H9 (cell line): ENCODE measurements at regions not wholly inside any gene's neighbourhood (a gene's known extent, or its start where the extent isn't known, plus 50 kb on each side); places are given as distances from the start of the nearest gene placed in this dataset.

Experiments used
- DNase-seq: peaks from one replicate; pipeline ENCODE4 v3.0.0-alpha.2; 2017
- H2AFZ ChIP-seq: one replicate; pipeline ENCODE4 v1.6.1; 2013; ENCODE audit warnings: mild to moderate bottlenecking, low read length, control low read depth, moderate library complexity
- H2AK5ac ChIP-seq: 2 replicates; pipeline ENCODE4 v1.6.1; 2013; ENCODE audit warnings: low read length, control low read depth, mixed read lengths; ENCODE audit not compliant: insufficient read length
- H2BK120ac ChIP-seq: one replicate; pipeline ENCODE4 v1.6.1; 2013; ENCODE audit warnings: low read depth, mild to moderate bottlenecking, low read length, control low read depth, inconsistent platforms; ENCODE audit not compliant: poor library complexity, severe bottlenecking
- H2BK12ac ChIP-seq: 2 replicates; pipeline ENCODE4 v1.6.1; 2013; ENCODE audit warnings: low read length, control low read depth, mixed read lengths, low read depth; ENCODE audit not compliant: insufficient read length
- H2BK15ac ChIP-seq: 2 replicates; pipeline ENCODE4 v1.6.1; 2013; ENCODE audit warnings: low read depth, low read length, control low read depth
- H2BK20ac ChIP-seq: one replicate; pipeline ENCODE4 v1.6.1; 2013; ENCODE audit warnings: low read depth, mild to moderate bottlenecking, low read length, control low read depth, inconsistent platforms; ENCODE audit not compliant: poor library complexity, severe bottlenecking
- H2BK5ac ChIP-seq: 2 replicates; pipeline ENCODE4 v1.6.1; 2013; ENCODE audit warnings: low read length, control low read depth, mixed read lengths; ENCODE audit not compliant: insufficient read length
- H3K14ac ChIP-seq: 2 replicates; pipeline ENCODE4 v1.6.1; 2013; ENCODE audit warnings: low read length, control low read depth; ENCODE audit not compliant: insufficient read depth
- H3K18ac ChIP-seq: 2 replicates; pipeline ENCODE4 v1.6.1; 2013; ENCODE audit warnings: low read depth, mild to moderate bottlenecking, mixed read lengths, low read length, control low read depth; ENCODE audit not compliant: insufficient read length
- H3K23ac ChIP-seq: 2 replicates; pipeline ENCODE4 v1.6.1; 2013; ENCODE audit warnings: low read length, control low read depth, mixed read lengths, low read depth; ENCODE audit not compliant: insufficient read length
- H3K23me2 ChIP-seq: 2 replicates; pipeline ENCODE4 v1.6.1; 2013; ENCODE audit warnings: low read depth, mild to moderate bottlenecking, mixed read lengths, low read length, control low read depth; ENCODE audit not compliant: insufficient read length, poor library complexity, severe bottlenecking
- H3K27ac ChIP-seq: 2 replicates; pipeline ENCODE4 v1.5.1; 2013; ENCODE audit warnings: low read length, control low read depth, mixed read lengths, low read depth; ENCODE audit not compliant: insufficient read length
- H3K27me3 ChIP-seq: 2 replicates; pipeline ENCODE4 v1.6.1; 2013; ENCODE audit warnings: low read length, control low read depth, inconsistent platforms; ENCODE audit not compliant: insufficient read depth
- H3K4ac ChIP-seq: 2 replicates; pipeline ENCODE4 v1.6.1; 2013; ENCODE audit warnings: low read depth, mild to moderate bottlenecking, control low read depth, inconsistent platforms, low read length, moderate library complexity
- H3K4me1 ChIP-seq: 2 replicates; pipeline ENCODE4 v1.6.1; 2013; ENCODE audit warnings: low read length, control low read depth, inconsistent platforms; ENCODE audit not compliant: insufficient read depth
- H3K4me2 ChIP-seq: 2 replicates; pipeline ENCODE4 v1.6.1; 2013; ENCODE audit warnings: low read length, control low read depth, mixed read lengths; ENCODE audit not compliant: insufficient read length, insufficient read depth
- H3K56ac ChIP-seq: 2 replicates; pipeline ENCODE4 v1.6.1; 2013; ENCODE audit warnings: low read depth, mild to moderate bottlenecking, mixed read lengths, low read length, control low read depth; ENCODE audit not compliant: insufficient read length
- H3K79me1 ChIP-seq: 2 replicates; pipeline ENCODE4 v1.6.1; 2013; ENCODE audit warnings: low read depth, mild to moderate bottlenecking, moderate library complexity, low read length, control low read depth, inconsistent platforms; ENCODE audit not compliant: insufficient read depth, poor library complexity, severe bottlenecking
- H3K79me2 ChIP-seq: 2 replicates; pipeline ENCODE4 v1.6.1; 2013; ENCODE audit warnings: low read length, control low read depth, inconsistent platforms; ENCODE audit not compliant: insufficient read depth
- H3K9ac ChIP-seq: 2 replicates; pipeline ENCODE4 v1.6.1; 2013; ENCODE audit warnings: low read length, control low read depth, mixed read lengths; ENCODE audit not compliant: insufficient read length; ENCODE audit errors: extremely low read depth
- H3K9me3 ChIP-seq: one replicate; pipeline ENCODE4 v1.6.1; 2013; ENCODE audit warnings: low read depth, low read length, inconsistent platforms; ENCODE audit not compliant: control insufficient read depth
- H3T11ph ChIP-seq: one replicate; pipeline ENCODE4 v1.6.1; 2013; ENCODE audit warnings: mild to moderate bottlenecking, low read length, control low read depth, inconsistent platforms
- H4K20me1 ChIP-seq: one replicate; pipeline ENCODE4 v1.6.1; 2013; ENCODE audit not compliant: control insufficient read depth, insufficient read length, insufficient read depth
- H4K5ac ChIP-seq: 2 replicates; pipeline ENCODE4 v1.6.1; 2013; ENCODE audit warnings: low read depth, mild to moderate bottlenecking, mixed read lengths, low read length, control low read depth; ENCODE audit not compliant: insufficient read length
- H4K8ac ChIP-seq: replicated peaks from 2 replicates; pipeline ENCODE4 v1.6.1; 2013; ENCODE audit warnings: low read length, control low read depth, mixed read lengths, low read depth; ENCODE audit not compliant: insufficient read length
- H4K91ac ChIP-seq: 2 replicates; pipeline ENCODE4 v1.6.1; 2013; ENCODE audit warnings: low read depth, mild to moderate bottlenecking, moderate library complexity, mixed read lengths, low read length, control low read depth; ENCODE audit not compliant: insufficient read length
- H3K27ac Mint-ChIP-seq, 3 experiments: 2 replicates in 2 of 3; 3 replicates in 1 of 3; pipeline ENCODE4 v1.8.0; 2020 to 2021; ENCODE audit warnings: mixed read lengths in 3 of 3, mild to moderate bottlenecking in 1 of 3, moderate library complexity in 1 of 3
- H3K27me3 Mint-ChIP-seq: 2 replicates; pipeline ENCODE4 v1.8.0; 2021; ENCODE audit warnings: low read depth, mild to moderate bottlenecking, moderate library complexity, mixed read lengths
- H3K36me3 Mint-ChIP-seq, 3 experiments: 2 replicates in 2 of 3; 3 replicates in 1 of 3; pipeline ENCODE4 v1.8.0; 2020 to 2021; ENCODE audit warnings: low read depth in 3 of 3, mixed read lengths in 3 of 3; ENCODE audit not compliant: insufficient read depth in 1 of 3
- H3K4me1 Mint-ChIP-seq, 2 experiments: 2 replicates each; pipeline ENCODE4 v1.8.0; 2020; ENCODE audit warnings: mixed read lengths in 2 of 2
- H3K4me3 Mint-ChIP-seq, 2 experiments: 2 replicates in 1 of 2; 3 replicates in 1 of 2; pipeline ENCODE4 v1.8.0; 2020 to 2021; ENCODE audit warnings: mild to moderate bottlenecking in 2 of 2, mixed read lengths in 2 of 2, moderate library complexity in 1 of 2
- H3K9me3 Mint-ChIP-seq, 2 experiments: 2 replicates in 1 of 2; 3 replicates in 1 of 2; pipeline ENCODE4 v1.8.0; 2020; ENCODE audit warnings: mild to moderate bottlenecking in 2 of 2, mixed read lengths in 2 of 2, moderate library complexity in 1 of 2
- WGBS: extraction: QIAGEN DNeasy Blood & Tissue Kit; methylation state at CpG from one replicate; pipeline ENCODE4 v1.1.7; 2013; ENCODE audit warnings: missing lambda C conversion rate, low lambda C conversion rate, mixed read lengths; ENCODE audit not compliant: insufficient read length; ENCODE audit errors: extremely low coverage; 5-methylcytosine and 5-hydroxymethylcytosine counted together
- TF ChIP-seq, protein P1 (sequence below): fragments of 200-600 bp; sonication (generic); conservative IDR thresholded peaks from 3 replicates; pipeline ENCODE4 v1.8.0; 2021; ENCODE audit warnings: antibody characterized with exemption, mild to moderate bottlenecking

GRCh38 chr2:238682536-238682935, 165.3 kb upstream of the TWIST2 start:
- DNase-seq: no peak
- Mint-ChIP-seq H3K27me3 (peaks cover 16% of the 10 kb centered on the region), H3K36me3 (peaks cover 0 to 2% (median 0%) of the 10 kb centered on the region in 3 experiments; a peak in 1 of 7 replicates), H3K27ac (no peak overlapping the region), H3K4me3 (no peak overlapping the region), H3K4me1 (no peaks in the 10 kb centered on the region; a peak in 1 of 4 replicates), H3K9me3 (peaks cover 4 to 7% of the 10 kb centered on the region in 2 experiments; a peak in 4 of 5 replicates)
- Histone ChIP-seq H3K4ac (no peak overlapping the region), H2BK20ac (no peak overlapping the region), H2AK5ac (no peak overlapping the region), H3K56ac (no peak overlapping the region), H3K79me1 (no peaks in the 10 kb centered on the region), H3K9ac (no peak overlapping the region), H2BK15ac (no peak overlapping the region), H3K27me3 (no peaks in the 10 kb centered on the region), H4K20me1 (no peaks in the 10 kb centered on the region), H4K5ac (no peak overlapping the region), H2AFZ (no peak overlapping the region), H2BK120ac (no peak overlapping the region), H3K23ac (no peak overlapping the region), H3K14ac (no peak overlapping the region), H2BK12ac (no peak overlapping the region), H3K9me3 (no peaks in the 10 kb centered on the region), H3T11ph (no peak overlapping the region), H4K8ac (no peak overlapping the region), H3K27ac (no peak overlapping the region), H3K4me1 (no peaks in the 10 kb centered on the region), H3K79me2 (no peaks in the 10 kb centered on the region), H3K4me2 (no peak overlapping the region), H3K23me2 (no peaks in the 10 kb centered on the region), H3K18ac (no peak overlapping the region), H2BK5ac (no peak overlapping the region), H4K91ac (no peak overlapping the region)
- TF ChIP-seq, protein P1, sequence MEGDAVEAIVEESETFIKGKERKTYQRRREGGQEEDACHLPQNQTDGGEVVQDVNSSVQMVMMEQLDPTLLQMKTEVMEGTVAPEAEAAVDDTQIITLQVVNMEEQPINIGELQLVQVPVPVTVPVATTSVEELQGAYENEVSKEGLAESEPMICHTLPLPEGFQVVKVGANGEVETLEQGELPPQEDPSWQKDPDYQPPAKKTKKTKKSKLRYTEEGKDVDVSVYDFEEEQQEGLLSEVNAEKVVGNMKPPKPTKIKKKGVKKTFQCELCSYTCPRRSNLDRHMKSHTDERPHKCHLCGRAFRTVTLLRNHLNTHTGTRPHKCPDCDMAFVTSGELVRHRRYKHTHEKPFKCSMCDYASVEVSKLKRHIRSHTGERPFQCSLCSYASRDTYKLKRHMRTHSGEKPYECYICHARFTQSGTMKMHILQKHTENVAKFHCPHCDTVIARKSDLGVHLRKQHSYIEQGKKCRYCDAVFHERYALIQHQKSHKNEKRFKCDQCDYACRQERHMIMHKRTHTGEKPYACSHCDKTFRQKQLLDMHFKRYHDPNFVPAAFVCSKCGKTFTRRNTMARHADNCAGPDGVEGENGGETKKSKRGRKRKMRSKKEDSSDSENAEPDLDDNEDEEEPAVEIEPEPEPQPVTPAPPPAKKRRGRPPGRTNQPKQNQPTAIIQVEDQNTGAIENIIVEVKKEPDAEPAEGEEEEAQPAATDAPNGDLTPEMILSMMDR: no peak
- no CpG with 5 or more reads among the region's 5 CpGs for WGBS
